ENCODE measurements at regions not wholly inside any gene's neighbourhood (a gene's known extent, or its start where the extent isn't known, plus 50 kb on each side); places are given as distances from the start of the nearest gene placed in this dataset.
"Not testable (repeated sequence)": the region's sequence is repeated elsewhere in the genome, so short reads cannot be mapped to it uniquely, and the experiment has no call there.

GRCh38 chr11:42996421-42997307, 315.1 kb upstream of the API5 start (continued):
- TF ChIP-seq RFX3 (CRISPR knock-in tag; IDR thresholded peaks at IDR 0.05): no peak
- no peak for TF ChIP-seq TOE1 (CRISPR knock-in tag; IDR thresholded peaks at IDR 0.05)
- TF ChIP-seq ZNF136 (CRISPR knock-in tag; IDR thresholded peaks at IDR 0.05; ENCODE audit: low read depth): no peak
- TF ChIP-seq ZNF317 (CRISPR knock-in tag; IDR thresholded peaks at IDR 0.05): no peak
- no peak for TF ChIP-seq ZFP36L2 (CRISPR knock-in tag; IDR thresholded peaks at IDR 0.05)
- no peak for TF ChIP-seq MIER3 (CRISPR knock-in tag; IDR thresholded peaks at IDR 0.05; ENCODE audit: borderline replicate concordance)
- no peak for TF ChIP-seq ARNT (IDR thresholded peaks at IDR 0.05)
- TF ChIP-seq NR1H2 (CRISPR knock-in tag; IDR thresholded peaks at IDR 0.05; ENCODE audit: borderline replicate concordance, low read depth): no peak
- TF ChIP-seq FOXO4 (CRISPR knock-in tag; conservative IDR thresholded peaks at IDR 0.05): no peak

- in situ Hi-C loops (cut with HindIII; ENCODE audit: extremely low pct_ligation_motif_present, low pct_unique_long_range_greater_than_20kb): loop anchor here (25.0 kb wide), 1 partner anchor 93 kb away; no protein-coding TSS in a partner anchor
- FAIRE-seq; H3K27me3 ChIP-seq (ENCODE audit: control insufficient read depth in 1 of 2, insufficient read depth in 2 of 2, low read length in 2 of 2); H3K4me1 ChIP-seq (ENCODE audit: insufficient read depth, low read length); H3K79me2 ChIP-seq (ENCODE audit: insufficient read depth, low read length); H3K9ac ChIP-seq (ENCODE audit: insufficient read depth, low read depth, low read length); H2AFZ ChIP-seq (ENCODE audit: low read length); DNase-seq (ENCODE audit: low spot score); ATAC-seq; H3K36me3 ChIP-seq (replicated peaks in 1 of 2; ENCODE audit: control insufficient read depth in 1 of 2, insufficient read depth in 2 of 2, low read length in 2 of 2); H3K9me3 ChIP-seq (ENCODE audit: low read length); H3K27ac ChIP-seq (ENCODE audit: extremely low read length, insufficient read depth, low read length); intact Hi-C loops (cut with micrococcal nuclease; ENCODE audit: unreplicated experiment); CTCF ChIA-PET (ENCODE audit: low intra/inter-chr PET ratio, low total read pairs); POLR2A ChIA-PET; BruUV-seq (replicated peaks); H3K4me3 ChIP-seq (replicated peaks in 1 of 3; ENCODE audit: insufficient read depth in 1 of 3, low read depth in 2 of 3, low read length in 3 of 3); H4K20me1 ChIP-seq (ENCODE audit: insufficient read depth, low read length); H3K4me2 ChIP-seq (ENCODE audit: low read depth, low read length): not testable (repeated sequence)
- 24% methylated on average over 3 of the region's 10 CpGs for WGBS (ENCODE audit: low lambda C conversion rate)
These were observed 306.9 kb upstream of the API5 start for GRCh38 chr11:43004879-43005278.
